ENCODE measurements at regions not wholly inside any gene's neighbourhood (a gene's known extent, or its start where the extent isn't known, plus 50 kb on each side); places are given as distances from the start of the nearest gene placed in this dataset.
"Not testable (repeated sequence)": the region's sequence is repeated elsewhere in the genome, so short reads cannot be mapped to it uniquely, and the experiment has no call there.

- no peak for TF ChIP-seq REST (IDR thresholded peaks at IDR 0.05; ENCODE audit: low read depth)
- no peak for TF ChIP-seq ZFX (IDR thresholded peaks at IDR 0.05)
- TF ChIP-seq MAX (IDR thresholded peaks at IDR 0.05), result no peak
- no peak for TF ChIP-seq ZBTB33 (IDR thresholded peaks at IDR 0.05; ENCODE audit: extremely low read depth, insufficient replicate concordance, low read length)
- no peak for TF ChIP-seq EZH2 (IDR thresholded peaks at IDR 0.05)
- TF ChIP-seq CBX3 (IDR thresholded peaks at IDR 0.05; ENCODE audit: low read depth), result no peak
- TF ChIP-seq ZNF274 (IDR thresholded peaks at IDR 0.05; ENCODE audit: low read depth, low read length), result no peak
- no peak for TF ChIP-seq TCF7L2 (IDR thresholded peaks at IDR 0.05; ENCODE audit: borderline replicate concordance, extremely low read depth, insufficient read depth, insufficient read length)
- TF ChIP-seq EZH2phosphoT487 (IDR thresholded peaks at IDR 0.05; ENCODE audit: borderline replicate concordance), result no peak
- TF ChIP-seq FOSL1 (IDR thresholded peaks at IDR 0.05; ENCODE audit: low read depth), result no peak
These were observed 463.9 kb upstream of the JARID2 start (continued) for GRCh38 chr6:14781772-14782525.

- intact Hi-C loops (cut with micrococcal nuclease); DNase-seq (ENCODE audit: low read depth, low spot score): not testable (repeated sequence)
These were observed 462.9 kb upstream of the JARID2 start for GRCh38 chr6:14782921-14783464.

More at GRCh38 chr6:14782921-14783464, 462.9 kb upstream of the JARID2 start:
- H3K9ac ChIP-seq (ENCODE audit: low read length); H3K27ac ChIP-seq (ENCODE audit: low read depth, low read length); H3K4me1 ChIP-seq (ENCODE audit: control insufficient read depth in 1 of 2, insufficient read depth in 2 of 2, low read length in 2 of 2); RAD21 ChIA-PET (ENCODE audit: low non-redundant PET in 1 of 2, low total read pairs in 2 of 2, uncharacterized antibody in 2 of 2, unreplicated experiment in 2 of 2); H3K9me3 ChIP-seq (ENCODE audit: control insufficient read depth in 1 of 2, insufficient read depth in 1 of 2, low read depth in 1 of 2, low read length in 2 of 2); ATAC-seq; H3K27me3 ChIP-seq (ENCODE audit: insufficient read depth, low read length); CTCF ChIA-PET; H3K4me3 ChIP-seq (replicated peaks in 1 of 2; ENCODE audit: low read depth in 1 of 2, low read length in 2 of 2); H3K36me3 ChIP-seq (ENCODE audit: control insufficient read depth in 1 of 2, insufficient read depth in 2 of 2, low read length in 2 of 2); BruUV-seq (replicated peaks); H3K4me2 ChIP-seq (ENCODE audit: low read length); POLR2A ChIA-PET; H3K9me2 ChIP-seq (ENCODE audit: insufficient read depth); H4K20me1 ChIP-seq (ENCODE audit: insufficient read depth); H2AFZ ChIP-seq (ENCODE audit: low read depth, low read length, poor library complexity, severe bottlenecking); H3K79me2 ChIP-seq (ENCODE audit: insufficient read depth, low read length): not testable (repeated sequence)

All from HCT116 (cell line).